Embryonic facial prominence (tissue), 1 donor: ENCODE measurements at regions not wholly inside any gene's neighbourhood (a gene's known extent, or its start where the extent isn't known, plus 50 kb on each side); places are given as distances from the start of the nearest gene placed in this dataset.

Source experiments
- DNase-seq: peaks from one replicate; pipeline ENCODE4 v3.0.0-alpha.2; 2016; ENCODE audit errors: extremely low spot score

DNA sequence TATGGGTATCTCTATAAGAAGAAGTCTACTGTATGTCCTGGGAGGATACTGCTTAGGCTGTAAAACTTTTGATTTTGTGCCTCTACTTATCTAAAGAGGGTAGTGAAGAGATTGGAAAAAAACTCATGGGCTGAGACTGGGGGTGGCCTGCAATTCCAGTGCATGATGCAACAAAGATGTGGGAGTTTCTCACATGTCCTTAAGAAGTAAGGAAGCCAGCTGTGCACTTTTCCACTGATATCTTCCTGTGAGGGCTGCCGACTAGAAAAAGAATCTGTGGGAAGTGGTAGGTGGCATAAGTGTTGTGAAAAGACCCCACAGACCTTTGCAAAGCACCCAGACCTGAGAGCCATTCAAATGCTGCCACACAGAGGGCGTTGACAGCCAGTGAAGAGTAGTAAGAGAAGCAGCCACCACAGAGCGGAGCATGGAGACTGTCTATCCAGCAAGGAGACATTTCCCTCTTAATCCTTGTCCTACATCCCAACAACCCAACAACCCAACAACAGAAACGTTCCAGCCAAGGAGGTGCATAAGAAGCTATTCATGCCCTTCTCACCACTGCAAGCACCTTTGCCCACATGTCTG is 65.1 kb downstream of the PFDN4 start:
- no peak for DNase-seq

DNA sequence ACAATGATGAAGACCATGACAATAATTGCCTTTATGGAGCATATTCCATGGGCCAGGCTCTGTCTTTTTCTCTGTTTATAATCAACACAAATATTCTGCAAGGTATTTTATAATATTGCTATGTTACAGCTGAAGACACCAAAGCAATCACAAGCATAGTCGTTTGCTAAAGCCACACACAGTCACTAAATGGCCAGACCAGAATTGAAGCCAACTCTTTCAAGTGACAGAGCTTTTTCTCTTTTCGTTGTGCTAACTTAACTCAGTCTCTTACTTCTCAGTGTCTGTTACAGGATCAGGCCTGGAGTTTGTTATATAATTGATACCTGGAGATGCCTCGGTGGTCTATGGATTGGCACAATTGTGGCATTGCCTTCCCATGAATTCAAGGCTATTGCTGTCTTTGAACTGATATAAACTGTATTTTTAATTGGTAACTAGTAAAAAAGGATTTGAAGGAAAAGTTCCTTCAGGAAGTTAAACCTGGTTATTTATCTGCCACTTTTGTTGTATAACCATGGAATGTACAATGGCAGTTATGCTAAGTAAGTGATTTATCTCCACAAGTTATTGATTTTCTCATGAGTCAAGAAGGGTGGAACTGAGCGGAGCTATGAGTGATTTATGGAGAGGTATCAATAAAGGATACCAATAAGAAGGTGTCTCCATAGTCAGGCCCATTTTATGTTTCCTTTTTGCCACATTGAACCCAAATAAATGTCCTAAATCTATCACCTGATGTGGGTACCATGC is 67.6 kb downstream of the PFDN4 start:
- DNase-seq = no peak

DNA sequence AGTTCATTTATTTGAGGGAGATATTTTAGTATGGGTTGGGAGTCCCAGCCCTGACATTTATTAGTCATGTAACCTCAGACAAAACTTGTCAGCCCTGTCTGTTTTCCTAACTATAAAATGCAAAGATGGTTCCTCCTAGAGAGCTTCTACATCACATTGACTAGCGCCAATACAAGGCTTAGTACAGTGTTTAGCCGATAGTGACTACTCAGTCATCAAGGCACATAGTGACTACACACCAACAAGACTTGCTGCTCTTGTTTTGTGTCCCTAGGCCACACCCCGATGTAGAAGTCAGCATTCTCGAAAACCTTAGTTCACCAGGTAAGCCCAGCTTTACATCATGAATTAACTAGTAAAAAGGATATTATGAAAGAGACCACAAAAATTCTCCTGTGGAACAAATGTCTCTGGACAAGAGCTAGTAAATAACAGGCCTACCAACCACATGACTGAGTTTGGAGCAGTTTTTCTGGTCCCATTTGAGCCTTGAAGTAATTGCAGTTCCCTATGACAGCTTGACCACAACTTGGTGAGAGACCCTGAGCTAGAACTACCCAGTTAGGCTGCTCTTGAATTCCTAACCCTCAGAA is 68.8 kb downstream of the PFDN4 start:
- no peak for DNase-seq

- DNase-seq = no peak
Observed at GRCh38 chr20:54278262-54278661, 70.4 kb downstream of the PFDN4 start.

GRCh38 chr20:54282625-54283024 is 74.7 kb downstream of the PFDN4 start:
- no peak for DNase-seq

GRCh38 chr20:54283253-54283652 is 75.4 kb downstream of the PFDN4 start:
- DNase-seq = no peak

- DNase-seq = no peak
Observed at GRCh38 chr20:54284928-54285704, 77.2 kb downstream of the PFDN4 start.

- DNase-seq = no peak
Observed at GRCh38 chr20:54290636-54291035, 82.7 kb downstream of the PFDN4 start.

GRCh38 chr20:54291339-54292010 is 83.6 kb downstream of the PFDN4 start:
- DNase-seq = no peak

GRCh38 chr20:54292185-54292584 is 84.3 kb downstream of the PFDN4 start:
- DNase-seq = no peak

GRCh38 chr20:54293526-54293925 is 85.6 kb downstream of the PFDN4 start:
- no peak for DNase-seq

GRCh38 chr20:54294094-54294493 is 86.2 kb downstream of the PFDN4 start:
- DNase-seq = no peak

DNA sequence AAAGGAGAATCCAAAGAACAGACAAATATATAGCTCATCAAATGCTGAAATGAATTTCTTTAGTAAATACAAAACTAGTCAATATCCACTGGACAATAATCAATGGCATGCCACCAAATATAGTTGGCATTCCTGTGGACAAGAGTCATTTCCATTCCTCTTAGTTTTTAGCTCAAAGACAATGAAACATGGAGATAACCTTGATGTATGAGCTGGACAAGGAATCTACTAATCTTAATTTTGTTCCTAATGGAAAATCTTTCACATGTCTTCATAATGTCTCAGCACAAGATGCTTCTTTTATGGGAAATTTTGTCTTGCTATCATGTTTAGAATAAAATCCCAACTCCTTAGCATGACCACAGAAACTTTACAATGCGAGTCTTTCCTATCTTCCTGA is 87.8 kb downstream of the PFDN4 start:
- no peak for DNase-seq

GRCh38 chr20:54305421-54305820 is 97.5 kb downstream of the PFDN4 start:
- peak; percentile 19 for DNase-seq

DNA sequence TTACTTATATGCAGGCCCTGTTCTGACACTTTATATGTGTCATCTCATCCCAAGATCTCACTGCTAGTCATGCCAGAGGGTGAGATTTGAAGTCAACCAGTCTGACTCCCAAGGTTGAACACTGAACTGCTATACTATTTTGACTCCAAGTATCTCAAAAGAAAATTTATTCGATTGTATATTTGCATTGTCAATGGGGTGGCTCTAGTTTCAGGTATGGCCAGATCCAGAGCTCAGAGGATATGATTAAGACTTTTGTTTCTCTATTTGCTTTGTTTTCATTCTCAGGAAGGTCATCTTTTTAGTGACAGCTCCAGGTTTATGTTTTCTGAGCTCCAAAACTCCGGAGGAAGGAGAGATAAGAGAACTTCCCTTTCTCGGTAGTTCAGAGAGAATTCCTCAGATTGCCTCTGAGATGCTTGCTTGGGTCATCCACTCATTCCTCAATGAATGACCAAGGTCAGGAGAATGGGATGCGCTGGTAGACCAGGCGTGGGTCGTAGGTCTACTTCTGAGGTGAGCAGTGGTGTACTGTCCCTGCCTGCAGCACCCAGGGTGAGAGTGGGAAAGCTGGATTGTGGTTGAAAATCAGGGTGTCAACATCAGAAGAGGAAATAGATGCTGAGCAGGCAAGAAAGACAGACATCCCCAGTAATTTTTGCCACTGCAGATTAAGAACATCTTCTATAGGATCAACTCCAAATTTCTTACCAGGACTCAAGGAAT is 99.3 kb downstream of the PFDN4 start:
- no peak for DNase-seq

GRCh38 chr20:54308804-54309203 is 100.9 kb downstream of the PFDN4 start:
- DNase-seq = no peak

- no peak for DNase-seq
Observed at GRCh38 chr20:54318892-54319291, 111.0 kb downstream of the PFDN4 start.

DNA sequence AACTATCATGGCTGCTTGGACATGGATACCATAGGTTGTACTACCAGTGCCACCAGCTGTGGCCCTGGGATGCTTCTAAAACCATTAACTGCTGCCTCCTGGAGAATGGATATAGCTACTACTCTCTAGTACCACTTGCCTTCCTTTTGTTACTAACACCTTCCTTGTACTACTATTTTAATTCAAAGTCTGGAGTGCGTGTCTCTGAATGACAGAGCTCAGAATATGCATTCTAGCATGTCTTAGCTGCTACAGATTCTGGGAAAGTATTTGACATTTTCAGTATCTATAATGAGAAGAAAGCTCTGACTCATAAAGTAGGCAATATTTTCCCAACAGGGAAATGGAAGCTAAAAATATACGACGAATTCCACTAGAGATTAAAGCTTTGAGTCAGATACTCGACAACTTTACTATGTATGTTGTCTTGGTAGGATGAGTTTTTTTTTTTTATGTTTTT is 112.3 kb downstream of the PFDN4 start:
- no peak for DNase-seq

DNA sequence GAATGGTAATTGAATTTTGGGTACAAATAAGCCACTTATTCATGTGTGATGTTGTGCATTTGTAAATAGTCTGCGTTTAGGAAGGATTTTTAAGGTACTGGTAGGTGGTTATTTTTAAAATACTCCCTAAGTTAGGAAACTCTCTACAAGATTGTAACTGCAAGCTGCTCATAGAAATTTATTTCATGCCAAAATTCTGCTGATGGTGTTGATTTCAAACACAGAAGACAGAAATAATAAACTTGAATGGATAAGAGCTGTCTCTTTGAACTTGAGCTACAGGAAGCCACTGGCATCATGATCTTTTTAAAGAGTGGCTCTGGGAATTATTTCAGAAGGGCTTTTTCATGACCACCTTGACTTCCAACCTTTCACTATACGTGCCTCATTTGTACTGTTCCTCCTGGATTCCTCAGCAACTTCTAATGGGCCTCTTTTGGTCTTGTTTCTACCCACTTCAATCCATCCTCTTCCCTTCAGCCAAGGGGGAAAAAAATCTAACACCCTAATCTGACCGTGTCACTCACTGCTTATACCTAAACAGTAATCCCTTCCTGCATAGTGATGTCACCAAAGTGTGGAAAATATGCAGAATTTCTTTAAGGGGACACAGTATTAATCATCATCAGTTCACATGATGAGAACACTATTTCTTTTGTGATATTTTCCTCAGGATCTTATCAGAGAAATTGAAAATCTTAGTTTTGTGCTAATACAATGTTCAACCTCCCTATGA is 113.6 kb downstream of the PFDN4 start:
- DNase-seq = no peak

GRCh38 chr20:54323227-54323734 is 115.4 kb downstream of the PFDN4 start:
- DNase-seq = no peak
